Mesenteric fat pad (tissue), 1 donor: ENCODE measurements at regions not wholly inside any gene's neighbourhood (a gene's known extent, or its start where the extent isn't known, plus 50 kb on each side); places are given as distances from the start of the nearest gene placed in this dataset.

Experiments
- DNase-seq: peaks from one replicate; pipeline ENCODE4 v3.0.0-alpha.2; 2020; ENCODE audit warnings: low spot score
- donor health status: DM: yes; HTN: yes; CAD: no.

- DNase-seq = no peak
Observed at GRCh38 chr5:87787086-87787485, 374.4 kb upstream of the CCNH start.

- no peak for DNase-seq
Observed at GRCh38 chr5:87786471-87786870, 373.7 kb upstream of the CCNH start.

- no peak for DNase-seq
Observed at GRCh38 chr5:87785554-87786335, 373.0 kb upstream of the CCNH start.

- DNase-seq = no peak
Observed at GRCh38 chr5:87784879-87785495, 372.3 kb upstream of the CCNH start.

GRCh38 chr5:87784311-87784710 lies 371.6 kb upstream of the CCNH start:
- DNase-seq = no peak

GRCh38 chr5:87782916-87783315 lies 370.2 kb upstream of the CCNH start:
- no peak for DNase-seq

GRCh38 chr5:87781976-87782375 lies 369.2 kb upstream of the CCNH start:
- DNase-seq = no peak

- DNase-seq = peak; percentile 87
Observed at GRCh38 chr5:87780831-87781760, 368.4 kb upstream of the CCNH start.

GRCh38 chr5:87778876-87779275 lies 366.1 kb upstream of the CCNH start:
- DNase-seq = no peak

- DNase-seq = no peak
Observed at GRCh38 chr5:87777877-87778276, 365.1 kb upstream of the CCNH start.

GRCh38 chr5:87776785-87777184 lies 364.1 kb upstream of the CCNH start:
- DNase-seq = no peak

GRCh38 chr5:87776302-87776701 lies 363.6 kb upstream of the CCNH start:
- DNase-seq = peak; percentile 75

GRCh38 chr5:87775228-87775627 lies 362.5 kb upstream of the CCNH start:
- no peak for DNase-seq

GRCh38 chr5:87774804-87775203 lies 362.1 kb upstream of the CCNH start:
- DNase-seq = no peak

GRCh38 chr5:87770601-87771121 lies 357.9 kb upstream of the CCNH start:
- DNase-seq = peak; percentile 76

- no peak for DNase-seq
Observed at GRCh38 chr5:87770016-87770570, 357.4 kb upstream of the CCNH start.

- DNase-seq = no peak
Observed at GRCh38 chr5:87769157-87769556, 356.4 kb upstream of the CCNH start.

- no peak for DNase-seq
Observed at GRCh38 chr5:87768190-87768589, 355.5 kb upstream of the CCNH start.

GRCh38 chr5:87765009-87765408 lies 352.3 kb upstream of the CCNH start:
- DNase-seq = no peak

GRCh38 chr5:87762631-87763030 lies 349.9 kb upstream of the CCNH start:
- no peak for DNase-seq

GRCh38 chr5:87756951-87757350 lies 344.2 kb upstream of the CCNH start:
- DNase-seq = no peak
